GM20431 (cell line): ENCODE measurements at regions not wholly inside any gene's neighbourhood (a gene's known extent, or its start where the extent isn't known, plus 50 kb on each side); places are given as distances from the start of the nearest gene placed in this dataset.

Experiments used
- in situ Hi-C: fragments of 300-500 bp; cut with MseI, MboI; formaldehyde crosslinking; loops from one replicate; pipeline ENCODE4 v1.15.0; 2020; ENCODE audit warnings: low sequenced_read_pairs; ENCODE audit not compliant: unreplicated experiment

- in situ Hi-C loops = no loop called here
Observed at GRCh38 chr2:220127876-220128275, 500.4 kb downstream of the SLC4A3 start.

DNA sequence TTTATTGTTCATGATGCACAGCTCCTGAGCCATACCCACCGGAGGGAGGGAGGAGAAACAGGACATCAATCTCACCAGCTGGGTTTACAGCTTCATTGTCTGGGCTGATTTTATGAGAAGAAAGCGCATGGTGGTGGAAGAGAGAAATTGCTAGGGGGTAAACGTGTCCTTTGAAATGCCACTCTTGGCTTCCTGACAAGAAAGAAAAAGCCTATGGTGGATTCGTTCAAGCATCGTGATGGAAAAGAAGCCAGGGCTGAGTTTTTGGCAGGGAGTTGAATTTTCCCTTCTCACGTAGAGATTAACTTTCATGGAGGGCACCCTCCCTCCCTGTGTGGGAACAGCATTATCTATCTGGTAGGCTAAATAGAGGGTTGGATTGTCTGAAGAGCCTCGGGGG is 502.0 kb downstream of the SLC4A3 start:
- in situ Hi-C loops = no loop called here

GRCh38 chr2:220134756-220135534 is 507.5 kb downstream of the SLC4A3 start:
- in situ Hi-C loops = no loop called here

DNA sequence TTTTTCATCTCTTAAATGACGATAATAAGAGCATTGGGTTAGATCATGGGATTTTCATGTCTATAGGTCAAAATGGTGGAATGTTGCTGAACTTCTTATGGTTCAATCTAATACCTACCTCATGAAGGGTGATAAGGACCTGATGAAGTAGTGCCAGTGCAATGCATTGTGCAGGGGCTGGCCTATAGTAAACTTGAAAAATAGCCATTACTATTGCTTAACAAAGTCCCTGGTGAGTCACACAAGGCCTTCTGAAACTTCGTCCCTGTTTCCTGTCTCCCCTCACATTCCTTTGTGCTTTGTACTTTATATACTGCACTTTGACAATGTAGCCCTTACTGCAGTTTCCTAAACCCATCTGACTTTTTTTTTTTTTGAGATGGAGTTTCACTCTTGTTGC is 515.9 kb downstream of the SLC4A3 start:
- in situ Hi-C loops = no loop called here

DNA sequence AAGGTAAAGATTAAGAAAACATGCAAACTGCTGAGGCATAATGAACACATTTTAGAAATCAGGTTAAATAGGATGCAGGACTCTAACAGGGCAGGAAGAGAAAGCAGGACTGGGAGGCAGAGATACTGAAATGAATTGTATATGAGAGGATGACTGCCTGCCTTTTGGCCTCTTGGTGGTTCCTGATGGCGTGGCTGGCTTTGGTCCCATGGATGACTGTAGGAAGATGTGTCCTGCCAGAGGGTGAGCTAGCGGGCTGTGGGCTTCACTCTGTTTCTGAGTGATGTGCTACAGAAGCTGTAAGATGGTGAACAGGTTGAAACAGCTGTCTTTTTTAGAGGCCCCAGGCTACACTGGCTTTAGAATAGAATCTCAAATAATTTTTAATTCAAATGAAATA is 517.0 kb downstream of the SLC4A3 start:
- in situ Hi-C loops = no loop called here

GRCh38 chr2:220147161-220148038 is 520.0 kb downstream of the SLC4A3 start:
- in situ Hi-C loops = no loop called here

DNA sequence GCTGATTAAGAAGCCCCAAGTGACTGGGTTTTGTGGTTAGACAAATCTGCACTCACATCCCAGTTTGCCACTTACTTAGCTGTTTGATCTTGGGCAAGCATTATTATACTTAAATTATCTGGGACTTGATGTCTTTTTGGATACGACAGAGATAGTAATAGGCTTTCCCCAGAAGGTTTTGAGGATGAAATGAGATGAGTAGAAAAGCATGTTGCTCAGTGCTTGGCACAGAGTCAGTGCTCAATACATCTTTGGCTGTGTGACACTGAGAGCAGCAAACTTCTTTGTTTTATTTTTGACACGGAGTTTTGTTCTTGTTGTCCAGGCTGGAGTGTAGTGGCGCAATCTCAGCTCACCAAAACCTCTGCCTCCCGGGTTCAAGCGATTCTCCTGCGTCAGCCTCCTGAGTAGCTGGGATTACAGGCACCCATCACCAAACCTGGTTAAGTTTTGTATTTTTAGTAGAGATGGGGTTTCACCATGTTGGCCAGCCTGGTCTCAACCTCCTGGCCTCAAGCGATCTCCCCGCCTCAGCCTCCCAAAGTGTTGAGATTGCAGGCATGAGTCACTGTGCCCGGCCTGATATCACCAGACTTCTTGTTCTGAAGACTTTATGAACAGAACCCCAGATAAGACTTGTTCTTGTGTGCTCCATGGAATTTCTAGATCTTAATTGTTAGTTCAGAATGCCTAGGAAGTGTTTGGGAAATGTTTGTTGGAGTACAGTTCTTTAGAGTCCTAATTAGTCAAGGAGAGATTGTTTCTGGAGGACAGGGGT is 521.2 kb downstream of the SLC4A3 start:
- in situ Hi-C loops = no loop called here

- in situ Hi-C loops = no loop called here
Observed at GRCh38 chr2:220151341-220151740, 523.9 kb downstream of the SLC4A3 start.

DNA sequence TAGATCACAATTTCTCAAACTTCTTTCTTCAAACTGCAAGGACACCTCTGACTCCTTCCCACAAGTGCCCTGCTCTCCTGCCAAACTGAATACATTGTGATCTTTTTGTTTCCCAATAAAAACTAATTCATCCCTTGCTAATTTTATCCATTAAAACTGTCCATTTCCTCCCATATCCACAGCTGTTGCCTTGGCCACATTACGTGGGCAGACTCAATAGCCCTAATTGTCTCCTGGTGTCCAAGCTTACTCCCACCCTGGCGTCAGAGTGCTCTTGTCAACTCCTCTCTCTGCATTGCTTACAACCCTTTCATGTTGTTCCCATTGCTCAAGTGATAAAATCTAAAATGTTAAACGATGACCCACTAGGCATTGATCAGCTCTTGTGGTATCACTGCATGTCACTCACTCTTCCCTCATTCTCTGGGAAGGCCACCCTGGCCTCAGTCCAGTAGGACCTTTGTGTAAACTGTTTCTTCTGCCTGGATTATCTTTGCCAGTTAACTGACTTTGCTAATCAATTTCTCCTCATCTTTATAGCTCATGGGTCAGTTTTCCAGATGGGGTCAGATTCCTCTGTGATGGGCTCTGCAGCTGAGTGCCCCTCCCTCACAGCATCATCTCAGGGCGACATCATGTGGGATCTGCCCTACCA is 525.0 kb downstream of the SLC4A3 start:
- in situ Hi-C loops = no loop called here

- in situ Hi-C loops = no loop called here
Observed at GRCh38 chr2:220153118-220153517, 525.7 kb downstream of the SLC4A3 start.

DNA sequence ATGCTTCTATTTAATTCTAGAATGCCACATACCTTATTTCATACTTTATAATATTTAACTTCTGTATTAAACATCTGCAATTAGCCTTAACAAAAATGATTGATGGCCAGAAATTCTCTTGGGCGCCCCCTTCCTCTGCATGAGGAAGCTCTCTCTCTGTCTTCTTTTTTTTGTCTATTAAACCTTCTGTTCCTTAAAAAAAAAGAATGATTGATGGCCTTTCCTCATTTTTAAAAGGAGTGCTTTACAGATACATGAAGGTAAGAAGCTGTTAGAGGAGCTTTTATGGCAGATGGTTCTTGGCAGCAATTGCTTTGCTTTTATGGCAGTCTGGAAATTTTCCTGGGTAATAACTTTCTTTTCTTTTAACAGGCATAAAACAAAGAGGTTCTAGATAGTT is 526.9 kb downstream of the SLC4A3 start:
- in situ Hi-C loops = no loop called here

GRCh38 chr2:220157312-220157711 is 529.9 kb downstream of the SLC4A3 start:
- in situ Hi-C loops = no loop called here

DNA sequence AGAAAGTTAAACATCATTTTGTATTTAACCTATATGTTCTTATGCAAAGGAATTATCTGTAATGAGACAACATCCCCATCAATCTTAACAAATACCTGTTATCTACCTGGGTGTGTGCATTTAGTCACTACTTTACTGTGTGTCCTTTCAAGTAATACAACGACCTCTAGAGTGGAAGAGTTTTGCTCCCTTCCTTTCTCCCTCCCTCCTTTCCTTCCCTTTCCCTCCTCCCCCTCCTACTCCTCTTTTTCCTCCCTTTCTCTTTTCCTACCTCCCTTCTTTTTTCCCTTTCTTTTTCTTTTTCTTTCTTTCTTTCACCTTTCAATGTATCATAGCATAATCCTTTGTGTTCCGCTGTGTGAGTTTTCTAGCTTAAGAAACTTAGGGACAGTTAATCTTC is 532.3 kb downstream of the SLC4A3 start:
- in situ Hi-C loops = no loop called here

- in situ Hi-C loops = no loop called here
Observed at GRCh38 chr2:220162320-220162719, 534.9 kb downstream of the SLC4A3 start.

GRCh38 chr2:220163486-220163885 is 536.1 kb downstream of the SLC4A3 start:
- in situ Hi-C loops = no loop called here

DNA sequence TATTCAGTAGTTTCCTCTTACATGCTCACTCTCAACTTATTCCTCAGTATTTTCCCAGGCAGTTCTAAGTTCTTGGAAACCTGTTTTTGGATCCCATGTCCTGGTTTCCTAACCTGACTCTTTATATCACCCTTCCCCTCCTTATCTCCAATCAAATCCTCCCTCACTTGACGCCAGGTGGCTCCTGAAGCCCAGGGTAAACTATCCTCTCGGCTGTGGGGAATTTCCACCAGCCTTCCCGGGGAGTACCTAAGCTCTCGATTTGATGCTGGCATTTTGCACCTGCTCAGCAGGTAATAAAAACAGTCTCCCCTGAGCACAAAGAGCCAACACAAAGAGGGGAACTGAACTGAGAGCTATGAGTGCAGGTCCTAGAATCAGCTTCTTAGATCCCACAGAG is 538.0 kb downstream of the SLC4A3 start:
- in situ Hi-C loops = no loop called here

- in situ Hi-C loops = no loop called here
Observed at GRCh38 chr2:220166616-220167015, 539.2 kb downstream of the SLC4A3 start.

DNA sequence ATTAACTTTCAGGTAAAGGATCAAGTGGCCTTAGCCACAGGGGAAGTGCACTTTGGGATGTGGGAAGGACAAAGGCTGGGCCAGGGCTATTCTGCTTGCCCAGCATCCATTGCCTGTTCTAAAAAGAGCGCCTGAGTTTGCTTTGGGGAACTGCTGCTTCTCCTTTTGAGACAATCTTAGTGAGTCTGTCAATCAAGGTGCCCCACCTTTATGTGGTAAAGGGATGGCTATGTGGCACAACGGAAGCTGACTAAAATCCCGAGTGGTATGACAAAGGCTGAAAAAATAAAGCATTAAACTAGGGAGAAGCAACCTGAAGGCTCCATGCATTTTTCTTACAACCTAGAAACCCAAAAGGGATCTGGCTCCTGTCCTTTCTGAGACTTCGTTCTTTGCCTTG is 540.5 kb downstream of the SLC4A3 start:
- in situ Hi-C loops = no loop called here

DNA sequence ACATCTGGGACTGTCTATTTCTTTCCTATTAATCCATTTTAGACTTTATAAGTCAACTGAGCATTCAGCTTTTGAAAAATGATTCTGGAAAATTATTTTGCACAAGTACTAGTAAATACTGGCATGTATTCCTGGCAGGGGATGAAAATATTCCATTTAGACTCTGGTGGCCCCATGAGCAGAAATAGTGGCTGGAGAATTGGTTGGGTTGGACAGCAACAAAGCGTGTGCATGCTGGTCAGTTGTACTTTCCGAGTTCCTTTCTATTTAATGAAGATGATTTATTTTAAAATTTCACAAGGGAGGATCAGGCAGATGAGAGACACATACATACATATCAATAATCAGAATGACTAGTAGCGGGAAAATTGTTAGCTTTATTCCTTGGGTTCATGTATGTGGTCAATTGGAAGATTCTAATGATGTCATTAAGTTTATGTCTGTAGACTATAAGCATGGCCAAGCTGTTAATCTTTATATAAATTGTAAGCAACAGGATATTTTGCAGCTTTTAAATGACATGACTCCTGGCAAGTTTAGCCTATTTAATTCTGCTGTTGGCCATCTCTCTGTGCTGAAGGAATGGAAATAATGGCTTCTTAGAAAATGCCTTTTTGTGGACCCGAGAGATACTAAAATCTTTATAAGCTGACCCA is 541.6 kb downstream of the SLC4A3 start:
- in situ Hi-C loops = no loop called here

DNA sequence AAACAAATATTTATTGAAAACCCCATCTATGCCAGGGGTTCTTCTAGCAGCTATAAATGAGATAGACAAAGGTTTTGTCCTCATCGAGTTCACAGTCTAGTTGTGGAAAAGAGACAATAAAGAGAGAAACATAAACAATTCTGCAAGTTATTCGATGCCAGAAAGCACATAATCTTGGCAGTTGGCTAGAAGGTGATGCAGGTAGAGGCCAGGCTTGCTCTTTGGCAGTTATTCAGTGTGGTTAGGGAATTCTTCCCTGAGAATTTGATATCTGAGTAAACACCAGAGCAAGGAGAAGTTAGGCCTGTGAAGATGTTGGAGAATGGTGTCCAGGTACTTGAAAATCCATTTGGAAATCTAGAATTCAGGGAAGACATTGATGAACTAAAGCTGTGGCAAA is 547.4 kb downstream of the SLC4A3 start:
- in situ Hi-C loops = no loop called here
